Duodenal mucosa (tissue), 2 donors: ENCODE measurements at regions not wholly inside any gene's neighbourhood (a gene's known extent, or its start where the extent isn't known, plus 50 kb on each side); places are given as distances from the start of the nearest gene placed in this dataset.

ENCODE experiments used
- H3K27ac ChIP-seq: one replicate; pipeline ENCODE4 v1.7.0; 2013; ENCODE audit warnings: low read depth, low read length
- H3K27me3 ChIP-seq, 2 donors: one replicate each; pipeline ENCODE4 v1.7.0; 2013; ENCODE audit warnings: low read length in 2 of 2, control low read depth in 1 of 2; ENCODE audit not compliant: insufficient read depth in 2 of 2, control insufficient read depth in 1 of 2
- H3K36me3 ChIP-seq, 2 donors: one replicate each; pipeline ENCODE4 v1.7.0; 2013; ENCODE audit warnings: low read length in 2 of 2, control low read depth in 1 of 2; ENCODE audit not compliant: insufficient read depth in 2 of 2, control insufficient read depth in 1 of 2
- H3K4me1 ChIP-seq, 2 donors: one replicate each; pipeline ENCODE4 v1.7.0; 2013; ENCODE audit warnings: low read length in 2 of 2, control low read depth in 1 of 2; ENCODE audit not compliant: insufficient read depth in 2 of 2, control insufficient read depth in 1 of 2
- H3K4me3 ChIP-seq, 2 donors: one replicate each; pipeline ENCODE4 v1.7.0; 2013; ENCODE audit warnings: low read length in 2 of 2, low read depth in 1 of 2
- H3K9ac ChIP-seq, 2 donors: one replicate each; pipeline ENCODE4 v1.7.0; 2013; ENCODE audit warnings: low read length in 2 of 2, low read depth in 1 of 2
- H3K9me3 ChIP-seq, 2 donors: one replicate each; pipeline ENCODE4 v1.7.0; 2013; ENCODE audit warnings: low read length in 2 of 2, control low read depth in 1 of 2; ENCODE audit not compliant: control insufficient read depth in 1 of 2

DNA sequence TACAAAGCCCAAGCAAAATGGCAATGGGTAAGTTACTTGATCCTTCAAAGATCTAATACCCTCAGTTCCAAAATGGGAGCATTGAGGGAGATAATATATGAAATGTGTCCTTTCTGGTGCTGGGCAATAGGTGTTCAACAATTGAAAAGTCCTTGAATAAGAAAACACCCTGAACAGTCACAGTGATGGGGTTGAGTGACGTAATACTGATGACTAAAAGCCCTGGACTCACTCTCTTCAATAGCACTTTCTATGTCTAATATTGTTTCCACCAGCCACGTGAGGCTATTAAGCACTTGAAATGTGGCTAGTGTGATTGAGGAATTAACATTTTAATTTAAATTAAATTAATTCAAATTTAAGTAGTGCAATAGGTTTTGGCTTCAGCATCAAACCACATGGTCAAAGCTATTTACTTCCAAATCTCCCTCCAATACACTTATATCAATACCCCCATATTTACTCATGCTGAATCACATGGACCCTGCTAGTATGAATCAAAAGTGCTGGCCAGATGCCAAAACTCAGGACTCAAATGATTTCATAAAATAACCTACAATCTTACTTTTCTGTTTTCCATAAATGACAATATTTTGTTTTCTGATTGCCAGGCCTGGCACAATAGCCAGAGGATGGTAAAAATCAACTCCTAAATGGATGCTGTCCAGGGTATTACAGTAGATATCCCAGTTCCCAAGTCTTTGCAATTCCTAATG is 516.2 kb downstream of the HAPSTR1 start:
- Histone ChIP-seq H3K27ac (no peak overlapping the region), H3K4me1 (no peaks in the 10 kb centered on the region), H3K27me3 (no peaks in the 10 kb centered on the region), H3K4me3 (no peak overlapping the region), H3K9me3 (no peaks in the 10 kb centered on the region), H3K36me3 (no peaks in the 10 kb centered on the region), H3K9ac (no peak overlapping the region)

DNA sequence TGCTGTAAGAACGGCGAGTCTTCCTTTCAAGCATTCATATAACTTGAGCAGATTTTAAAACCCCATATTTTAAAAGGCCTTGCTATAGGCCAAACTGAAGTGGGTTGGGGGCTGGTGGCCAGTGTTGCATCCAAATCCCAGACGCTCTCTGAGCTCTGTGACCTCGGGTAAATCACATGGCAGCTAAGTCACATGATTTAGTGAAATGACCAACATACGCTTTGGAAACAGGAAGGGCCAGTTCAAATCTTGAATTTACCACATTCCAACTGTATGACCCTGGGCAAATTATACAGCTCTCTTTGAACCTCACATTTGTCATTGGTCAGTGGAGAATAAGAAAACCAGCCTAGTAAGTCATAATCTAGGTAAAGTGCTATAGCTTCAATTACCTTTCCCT is 519.3 kb downstream of the HAPSTR1 start:
- Histone ChIP-seq H3K36me3 (no peaks in the 10 kb centered on the region), H3K27me3 (no peaks in the 10 kb centered on the region), H3K4me1 (no peaks in the 10 kb centered on the region), H3K9me3 (no peaks in the 10 kb centered on the region), H3K9ac (no peak overlapping the region), H3K27ac (no peak overlapping the region), H3K4me3 (no peak overlapping the region)

DNA sequence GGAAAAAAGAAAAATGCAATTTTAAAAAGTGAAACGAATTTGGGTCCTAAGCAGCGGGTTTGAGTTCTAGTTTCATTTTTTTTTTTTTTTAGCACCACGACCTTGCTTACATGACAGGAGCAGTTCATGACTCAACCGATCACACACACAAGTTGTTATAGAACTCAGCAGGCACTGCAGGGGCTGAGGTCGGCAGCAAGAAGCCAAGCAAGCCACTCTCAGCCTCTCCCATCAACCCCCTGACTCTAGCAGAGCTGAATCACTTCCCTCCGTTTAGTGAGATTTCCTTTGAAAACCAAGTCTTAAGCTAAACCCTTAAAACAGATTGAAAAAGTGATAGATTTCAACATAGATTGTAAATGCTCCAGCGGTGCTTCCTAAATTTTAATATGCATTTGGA is 520.8 kb downstream of the HAPSTR1 start:
- no peak overlapping the region for H3K27ac ChIP-seq
- H3K9ac ChIP-seq: no peak overlapping the region
- no peaks in the 10 kb centered on the region for H3K36me3 ChIP-seq
- H3K9me3 ChIP-seq: no peaks in the 10 kb centered on the region
- no peak overlapping the region for H3K4me3 ChIP-seq
- H3K4me1 ChIP-seq: no peaks in the 10 kb centered on the region
- no peaks in the 10 kb centered on the region for H3K27me3 ChIP-seq

DNA sequence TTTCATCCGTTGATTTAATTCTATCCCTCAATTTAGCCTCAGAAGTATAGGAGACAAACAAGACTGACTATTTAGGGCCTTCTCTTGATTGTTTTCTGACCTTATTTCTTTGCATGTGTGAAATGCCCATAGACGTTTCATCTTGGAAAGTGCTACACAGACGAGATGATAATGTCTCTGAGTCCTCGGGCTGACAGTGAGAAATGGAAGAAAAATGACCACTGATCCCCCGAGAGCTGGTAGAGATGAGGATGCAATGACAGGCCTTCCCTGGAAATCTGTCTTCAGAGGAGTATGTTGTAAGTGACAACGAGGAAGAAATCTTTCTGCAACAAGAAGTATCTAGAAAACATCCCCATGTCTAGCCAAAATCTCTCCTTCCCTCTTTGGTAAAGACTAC is 522.9 kb downstream of the HAPSTR1 start:
- no peak overlapping the region for H3K9ac ChIP-seq
- H3K27ac ChIP-seq: no peak overlapping the region
- H3K9me3 ChIP-seq: no peaks in the 10 kb centered on the region
- H3K27me3 ChIP-seq: no peaks in the 10 kb centered on the region
- no peaks in the 10 kb centered on the region for H3K36me3 ChIP-seq
- H3K4me3 ChIP-seq: no peak overlapping the region
- H3K4me1 ChIP-seq: no peaks in the 10 kb centered on the region

DNA sequence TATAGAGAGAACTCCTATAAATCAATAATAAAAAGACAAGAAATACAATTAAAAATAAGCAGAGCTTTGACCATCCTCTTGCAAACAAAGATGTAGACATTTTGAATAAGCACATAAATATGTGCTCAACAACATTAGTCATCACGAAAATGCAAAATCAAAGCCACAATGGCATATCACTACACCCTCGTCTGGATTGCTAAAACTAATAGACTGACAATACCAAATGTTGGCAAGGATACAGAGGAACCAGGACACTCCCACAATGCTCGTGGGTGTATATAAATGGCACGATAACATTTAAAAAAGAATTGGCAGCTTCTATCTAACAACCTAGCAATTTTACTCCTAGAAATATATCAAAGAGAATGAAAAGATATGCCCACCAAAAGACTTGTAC is 530.8 kb downstream of the HAPSTR1 start:
- Histone ChIP-seq H3K36me3 (no peaks in the 10 kb centered on the region), H3K27me3 (no peaks in the 10 kb centered on the region), H3K9ac (no peak overlapping the region), H3K27ac (no peak overlapping the region), H3K4me1 (no peaks in the 10 kb centered on the region), H3K9me3 (no peaks in the 10 kb centered on the region), H3K4me3 (no peak overlapping the region)

DNA sequence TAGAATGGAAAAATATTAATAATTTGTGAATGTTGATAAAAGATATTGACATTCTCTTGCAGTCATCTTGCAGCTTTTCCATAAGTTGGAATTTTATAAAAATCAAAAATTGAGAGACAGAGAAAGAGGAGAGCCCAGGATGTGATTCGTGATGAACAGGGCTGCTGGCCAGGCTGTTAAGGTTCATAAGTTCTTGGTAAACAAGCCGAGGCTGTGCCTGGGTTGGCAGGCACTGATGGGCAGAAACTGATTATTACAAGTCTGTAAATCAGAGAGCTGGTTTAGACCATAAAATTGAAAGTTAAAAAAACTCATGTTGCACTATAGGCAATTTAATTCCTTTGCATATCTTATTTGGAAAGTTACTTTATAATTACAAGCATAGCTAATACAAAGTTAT is 533.7 kb downstream of the HAPSTR1 start:
- Histone ChIP-seq H3K27ac (no peak overlapping the region), H3K36me3 (no peaks in the 10 kb centered on the region), H3K27me3 (no peaks in the 10 kb centered on the region), H3K9me3 (no peaks in the 10 kb centered on the region), H3K4me1 (no peaks in the 10 kb centered on the region), H3K9ac (no peak overlapping the region), H3K4me3 (no peak overlapping the region)

DNA sequence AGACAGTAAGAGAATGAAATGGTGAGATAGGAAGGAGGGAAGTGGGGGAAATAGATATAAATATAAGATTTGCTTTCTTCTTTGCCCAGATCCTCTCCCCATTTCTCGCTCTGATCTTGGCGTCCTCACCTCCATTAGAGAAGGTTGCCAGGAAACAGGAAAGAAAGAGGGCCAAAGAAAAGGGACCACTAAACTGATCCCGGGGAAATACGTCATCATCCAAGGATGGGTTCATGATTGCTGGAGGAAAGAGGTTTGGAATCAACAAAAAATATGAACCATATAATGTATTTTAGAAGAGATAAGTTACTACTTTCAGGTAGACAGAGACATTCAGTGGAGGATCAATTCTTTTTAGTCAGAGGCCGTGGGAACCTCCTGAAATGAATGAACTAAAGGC is 536.0 kb downstream of the HAPSTR1 start:
- Histone ChIP-seq H3K4me1 (no peaks in the 10 kb centered on the region), H3K27me3 (no peaks in the 10 kb centered on the region), H3K9me3 (no peaks in the 10 kb centered on the region), H3K36me3 (no peaks in the 10 kb centered on the region), H3K27ac (no peak overlapping the region), H3K4me3 (no peak overlapping the region), H3K9ac (no peak overlapping the region)

DNA sequence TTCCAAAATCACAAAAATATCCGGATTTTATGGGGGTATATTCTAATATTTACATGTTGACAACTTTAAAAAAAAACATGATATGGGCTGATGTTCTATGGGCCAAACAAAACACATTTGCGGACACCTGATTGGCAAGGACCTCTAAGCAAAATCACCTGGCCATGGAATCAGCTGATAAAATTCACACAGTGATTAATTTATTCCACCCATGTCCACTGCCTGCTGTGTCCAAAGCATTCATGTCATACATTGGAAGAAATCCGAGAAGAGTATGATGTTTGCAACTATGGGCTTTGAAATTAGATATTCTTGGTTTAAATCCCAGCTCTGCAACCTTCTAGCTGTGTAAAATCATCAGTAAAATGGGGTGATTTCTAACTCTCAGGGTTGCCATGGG is 538.7 kb downstream of the HAPSTR1 start:
- H3K9me3 ChIP-seq: no peaks in the 10 kb centered on the region
- H3K4me3 ChIP-seq: no peak overlapping the region
- no peaks in the 10 kb centered on the region for H3K36me3 ChIP-seq
- H3K9ac ChIP-seq: no peak overlapping the region
- H3K27ac ChIP-seq: no peak overlapping the region
- no peaks in the 10 kb centered on the region for H3K27me3 ChIP-seq
- no peaks in the 10 kb centered on the region for H3K4me1 ChIP-seq

DNA sequence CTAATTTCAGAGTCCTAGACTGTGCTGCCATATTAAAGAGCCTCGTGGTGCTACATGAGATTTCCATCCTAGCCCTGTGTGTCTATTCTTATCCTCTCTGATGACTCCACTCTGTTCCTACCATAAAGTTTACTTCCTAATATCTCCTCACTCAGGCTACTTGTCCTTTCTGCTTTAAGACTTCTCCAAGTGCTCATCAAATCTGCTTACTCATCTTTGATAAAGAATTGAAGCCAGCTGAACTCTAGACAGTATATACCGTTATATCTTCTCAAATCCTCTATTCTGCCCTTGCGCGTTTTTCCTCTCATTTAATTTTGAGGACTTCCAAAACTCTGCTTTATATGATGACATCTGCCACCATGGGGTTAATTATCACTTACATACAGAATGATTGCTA is 539.5 kb downstream of the HAPSTR1 start:
- Histone ChIP-seq H3K27me3 (no peaks in the 10 kb centered on the region), H3K4me3 (no peak overlapping the region), H3K27ac (no peak overlapping the region), H3K36me3 (no peaks in the 10 kb centered on the region), H3K4me1 (no peaks in the 10 kb centered on the region), H3K9me3 (no peaks in the 10 kb centered on the region), H3K9ac (no peak overlapping the region)

DNA sequence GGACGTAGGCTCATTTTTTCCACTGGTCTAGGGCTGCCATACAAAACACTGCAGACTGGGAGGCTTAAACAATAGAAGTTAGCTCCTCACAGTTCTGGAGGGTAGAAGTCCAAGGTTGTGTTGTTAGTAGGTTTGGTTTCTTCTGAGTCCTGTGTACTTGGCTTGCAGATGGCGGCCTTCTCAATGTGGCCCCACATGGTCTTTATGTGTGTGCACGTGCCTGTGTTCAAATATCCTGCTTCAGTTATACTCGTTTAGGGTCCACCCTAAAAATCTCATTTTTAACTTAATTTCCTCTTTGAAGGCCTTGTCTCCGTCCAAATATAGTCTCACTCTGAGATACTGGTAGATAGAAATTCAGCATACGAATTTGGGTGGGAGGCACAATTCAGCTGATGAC is 542.4 kb downstream of the HAPSTR1 start:
- Histone ChIP-seq H3K9ac (no peak overlapping the region), H3K27ac (no peak overlapping the region), H3K4me1 (no peaks in the 10 kb centered on the region), H3K27me3 (no peaks in the 10 kb centered on the region), H3K36me3 (no peaks in the 10 kb centered on the region), H3K9me3 (no peaks in the 10 kb centered on the region), H3K4me3 (no peak overlapping the region)
